GM19455 (cell line): ENCODE measurements at regions not wholly inside any gene's neighbourhood (a gene's known extent, or its start where the extent isn't known, plus 50 kb on each side); places are given as distances from the start of the nearest gene placed in this dataset.

ENCODE experiments used
- ATAC-seq: cut with Tn5 transposase; IDR thresholded peaks from one replicate; pipeline ENCODE4 v1.9.1; 2021; ENCODE audit not compliant: unreplicated experiment

GRCh38 chr2:207235621-207236020 lies 69.9 kb upstream of the KLF7 start:
- no peak for ATAC-seq

GRCh38 chr2:207236156-207236935 lies 70.6 kb upstream of the KLF7 start:
- no peak for ATAC-seq

- no peak for ATAC-seq
Observed at GRCh38 chr2:207238831-207239701, 73.3 kb upstream of the KLF7 start.

GRCh38 chr2:207239754-207240494 lies 74.2 kb upstream of the KLF7 start:
- no peak for ATAC-seq

- no peak for ATAC-seq
Observed at GRCh38 chr2:207240649-207241048, 74.9 kb upstream of the KLF7 start.

- ATAC-seq, result no peak
Observed at GRCh38 chr2:207241198-207241597, 75.5 kb upstream of the KLF7 start.

GRCh38 chr2:207243601-207244000 lies 77.9 kb upstream of the KLF7 start:
- ATAC-seq, result no peak

- no peak for ATAC-seq
Observed at GRCh38 chr2:207244971-207245925, 79.5 kb upstream of the KLF7 start.

- no peak for ATAC-seq
Observed at GRCh38 chr2:207248702-207249377, 83.1 kb upstream of the KLF7 start.

- ATAC-seq, result no peak
Observed at GRCh38 chr2:207251022-207251421, 85.3 kb upstream of the KLF7 start.

- ATAC-seq, result no peak
Observed at GRCh38 chr2:207251573-207252192, 85.9 kb upstream of the KLF7 start.

GRCh38 chr2:207252416-207252815 lies 86.7 kb upstream of the KLF7 start:
- no peak for ATAC-seq

GRCh38 chr2:207252979-207253645 lies 87.4 kb upstream of the KLF7 start:
- ATAC-seq, result no peak

GRCh38 chr2:207253666-207254345 lies 88.1 kb upstream of the KLF7 start:
- no peak for ATAC-seq

- ATAC-seq, result no peak
Observed at GRCh38 chr2:207254591-207255464, 89.1 kb upstream of the KLF7 start.

GRCh38 chr2:207255565-207256470 lies 90.1 kb upstream of the KLF7 start:
- no peak for ATAC-seq
